ENCODE measurements at regions not wholly inside any gene's neighbourhood (a gene's known extent, or its start where the extent isn't known, plus 50 kb on each side); places are given as distances from the start of the nearest gene placed in this dataset.

- ATAC-seq = no peak
- DNase-seq (ENCODE audit: low spot score) = no peak
Observed at GRCh38 chr4:4606321-4606720, 64.5 kb upstream of the STX18 start.

GRCh38 chr4:4605849-4606248, 64.0 kb upstream of the STX18 start:
- no peak for DNase-seq (ENCODE audit: low spot score)
- no peak for ATAC-seq

DNA sequence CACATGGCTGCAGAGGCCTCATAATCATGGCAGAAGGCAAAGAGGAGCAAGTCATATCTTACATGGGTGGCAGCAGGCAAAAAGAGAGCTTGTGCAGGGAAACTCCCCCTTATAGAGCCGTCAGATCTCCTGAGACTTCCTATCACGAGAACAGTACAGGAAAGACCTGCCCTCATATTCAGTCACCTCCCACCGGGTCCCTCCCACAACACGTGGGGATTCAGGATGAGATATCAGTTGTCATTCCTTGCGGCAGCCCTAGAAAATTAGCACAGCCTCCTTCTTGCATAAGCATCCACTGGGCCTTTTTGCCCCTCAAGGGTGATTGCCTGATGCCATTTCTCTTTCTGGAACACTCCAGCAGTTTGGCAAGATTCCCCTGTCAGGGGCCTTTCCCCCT, 61.7 kb upstream of the STX18 start:
- no peak for ATAC-seq
- no peak for DNase-seq (ENCODE audit: low spot score)

GRCh38 chr4:4603067-4603466, 61.2 kb upstream of the STX18 start:
- ATAC-seq = no peak
- no peak for DNase-seq (ENCODE audit: low spot score)

DNA sequence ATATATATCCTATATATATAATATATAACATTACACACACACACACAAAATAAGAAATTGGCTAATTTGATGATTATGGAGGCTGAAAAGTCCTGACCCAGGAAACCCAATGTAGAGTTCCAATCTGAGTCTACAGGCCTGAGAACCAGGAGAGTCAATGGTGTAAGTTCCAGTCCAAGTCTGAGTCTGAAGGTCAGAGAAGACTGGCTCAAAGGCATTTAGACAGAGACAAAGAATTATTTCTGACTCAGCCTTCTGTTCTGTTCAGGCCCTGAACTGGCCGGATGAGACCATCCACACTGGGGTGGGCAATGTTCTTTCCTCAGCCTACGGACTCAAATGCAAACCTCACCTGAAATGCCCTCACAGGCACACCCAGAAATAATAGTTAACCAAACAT, 60.6 kb upstream of the STX18 start:
- DNase-seq (ENCODE audit: low spot score) (no peak), ATAC-seq (no peak)

DNA sequence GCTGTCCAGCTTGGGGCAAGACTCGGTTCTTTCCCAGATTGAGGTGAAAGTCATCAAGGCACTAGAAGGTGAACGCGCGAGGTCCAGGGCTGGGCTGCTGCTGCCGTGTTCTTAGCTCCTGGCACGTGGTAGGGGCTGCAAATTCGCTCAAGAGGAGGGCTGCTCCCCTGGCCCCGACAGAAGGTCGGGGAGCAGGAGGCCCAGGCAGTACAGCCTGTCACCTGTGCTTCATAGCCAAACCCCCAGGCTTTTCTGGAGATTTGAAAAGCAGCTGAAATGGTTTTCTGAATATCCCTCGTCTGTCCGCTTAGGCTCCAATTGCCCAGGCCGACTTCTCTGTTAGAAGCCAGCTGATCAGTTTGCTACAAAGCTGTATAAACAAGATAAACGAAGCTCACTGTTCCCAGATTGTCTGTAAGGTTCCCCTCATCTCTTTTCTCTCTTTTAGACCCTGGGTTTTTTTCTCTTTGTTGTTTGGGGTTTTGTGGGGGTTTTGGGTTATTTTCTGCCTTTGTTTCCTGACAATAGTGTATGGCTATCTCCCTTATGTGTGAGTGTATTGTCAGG, 60.0 kb upstream of the STX18 start:
- ATAC-seq (no peak), DNase-seq (ENCODE audit: low spot score) (no peak)

GRCh38 chr4:4599481-4600275, 57.8 kb upstream of the STX18 start:
- ATAC-seq (no peak), DNase-seq (ENCODE audit: low spot score) (no peak)

DNA sequence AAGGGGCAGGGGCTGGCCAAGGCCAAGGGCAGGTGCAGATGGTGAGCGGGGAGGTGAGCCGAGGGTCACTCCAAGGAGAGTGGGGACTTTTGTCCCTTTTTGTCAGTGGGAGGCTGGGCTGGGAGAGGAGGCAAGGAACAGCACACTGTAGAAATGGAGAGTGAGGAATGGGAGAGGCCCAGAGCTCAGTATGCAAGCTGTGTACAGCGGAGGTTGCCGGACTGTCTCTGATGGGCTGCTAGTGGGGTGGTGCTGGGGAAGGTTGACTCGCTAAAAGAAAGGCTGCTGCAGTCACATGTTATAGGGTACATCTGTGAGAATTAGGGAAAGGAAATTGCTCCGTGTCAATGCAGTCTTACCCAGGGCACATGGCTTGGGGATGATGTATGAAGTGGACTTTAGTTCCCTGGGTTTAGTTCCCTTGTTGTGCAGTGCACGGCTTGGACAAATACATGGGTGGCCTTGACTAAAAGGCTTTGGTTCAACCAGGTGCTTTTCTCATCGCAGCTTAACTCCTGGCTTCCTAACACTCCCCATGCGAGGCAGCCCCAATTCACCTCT, 57.1 kb upstream of the STX18 start:
- DNase-seq (ENCODE audit: low spot score) = no peak

DNA sequence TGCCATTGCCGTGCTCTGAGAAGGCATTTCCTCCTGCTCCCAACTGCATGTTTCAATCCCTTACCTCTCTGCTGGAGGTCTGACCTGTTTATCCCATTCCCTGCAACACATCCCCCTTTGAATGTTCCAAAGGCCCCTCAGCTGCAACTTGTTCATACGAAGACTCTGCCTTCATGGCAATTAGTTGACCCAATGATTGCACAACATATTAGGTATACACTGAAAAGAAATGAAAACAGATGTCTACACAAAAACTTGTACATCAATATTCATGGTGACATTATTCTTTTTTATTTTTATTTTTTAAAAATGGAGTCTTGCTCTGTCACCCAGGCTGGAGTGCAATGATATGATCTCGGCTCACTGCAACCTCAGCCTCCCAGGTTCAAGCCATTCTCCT, 54.9 kb upstream of the STX18 start:
- DNase-seq (ENCODE audit: low spot score) (no peak), ATAC-seq (no peak)

More for the DNA sequence above, 57.1 kb upstream of the STX18 start:
- ATAC-seq = no peak

DNA sequence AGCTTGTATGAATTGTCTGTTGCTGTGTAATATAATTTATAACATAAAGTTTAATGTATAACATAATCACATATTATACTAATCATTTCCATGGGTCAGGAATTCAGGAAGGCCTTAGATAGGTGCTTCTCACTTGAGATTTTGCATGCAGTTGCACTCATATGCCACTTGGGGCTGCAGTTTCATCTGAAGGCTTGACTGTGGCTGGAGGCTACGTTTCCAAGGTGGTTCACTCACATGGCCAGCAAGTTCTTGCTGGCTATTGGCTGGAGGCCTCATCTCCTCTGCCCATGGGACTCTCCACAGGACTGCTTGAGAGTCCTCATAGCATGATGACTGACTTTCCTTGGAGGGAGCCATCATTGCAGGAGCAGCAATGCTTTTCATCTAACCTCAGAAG, 53.4 kb upstream of the STX18 start:
- no peak for ATAC-seq
- no peak for DNase-seq (ENCODE audit: low spot score)

DNA sequence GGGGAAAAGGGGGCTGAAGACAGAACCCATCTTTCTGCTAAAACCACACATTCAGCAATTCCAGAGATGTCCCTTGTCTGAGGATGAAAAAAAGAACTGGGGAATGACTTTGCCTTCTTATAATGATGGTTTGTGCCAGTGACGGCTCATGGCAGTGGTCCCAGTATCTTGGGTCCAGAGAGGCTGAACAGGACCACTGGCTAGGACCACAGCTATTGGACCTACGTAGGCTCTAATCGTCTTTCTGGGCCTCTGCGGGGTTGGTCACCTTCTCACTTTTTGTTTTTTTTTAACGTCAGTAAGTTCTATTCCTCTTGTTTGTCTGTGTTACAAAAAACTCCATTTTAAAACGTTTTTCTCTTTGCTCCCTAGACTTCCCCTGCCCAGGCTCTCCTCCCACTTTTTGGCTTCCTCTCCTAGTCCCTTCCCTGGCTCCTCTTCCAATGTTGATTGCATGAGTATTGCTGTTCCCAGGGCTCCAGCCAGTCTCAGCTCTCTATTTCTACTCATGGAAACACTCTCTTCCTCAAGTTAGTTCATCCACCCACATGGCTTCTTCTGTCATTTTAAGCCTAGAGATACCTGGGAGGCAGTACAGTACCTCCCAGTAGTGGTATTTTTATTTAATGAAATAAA, 52.6 kb upstream of the STX18 start:
- DNase-seq (ENCODE audit: low spot score) = no peak
- ATAC-seq = no peak

GRCh38 chr4:4593596-4594284, 51.9 kb upstream of the STX18 start:
- no peak for ATAC-seq

GRCh38 chr4:4592414-4592813, 50.6 kb upstream of the STX18 start:
- ATAC-seq (no peak), DNase-seq (ENCODE audit: low spot score) (no peak)

More at GRCh38 chr4:4593596-4594284, 51.9 kb upstream of the STX18 start:
- DNase-seq (ENCODE audit: low spot score) = no peak
